ENCODE measurements at regions not wholly inside any gene's neighbourhood (a gene's known extent, or its start where the extent isn't known, plus 50 kb on each side); places are given as distances from the start of the nearest gene placed in this dataset.

- TF ChIP-seq CTCF (IDR thresholded peaks at IDR 0.05) = no peak
- no peak for TF ChIP-seq SIN3A (IDR thresholded peaks at IDR 0.05; ENCODE audit: borderline replicate concordance, insufficient read depth, low read depth, low read length)
These were observed 78.0 kb upstream of the ANKRD1 start for GRCh38 chr10:90998733-90999511.
